GM21619 (cell line): ENCODE measurements at regions not wholly inside any gene's neighbourhood (a gene's known extent, or its start where the extent isn't known, plus 50 kb on each side); places are given as distances from the start of the nearest gene placed in this dataset.
"Not testable (repeated sequence)": the region's sequence is repeated elsewhere in the genome, so short reads cannot be mapped to it uniquely, and the experiment has no call there.

Experiments
- ATAC-seq: cut with Tn5 transposase; IDR thresholded peaks from one replicate; pipeline ENCODE4 v1.9.1; 2021; ENCODE audit not compliant: unreplicated experiment

- ATAC-seq = no peak
These were observed 824.3 kb upstream of the ATXN8OS start for GRCh38 chr13:69283301-69283700.

GRCh38 chr13:69280399-69280798, 827.2 kb upstream of the ATXN8OS start:
- no peak for ATAC-seq

GRCh38 chr13:69279213-69279612, 828.4 kb upstream of the ATXN8OS start:
- no peak for ATAC-seq

- ATAC-seq = no peak
These were observed 833.4 kb upstream of the ATXN8OS start for GRCh38 chr13:69274231-69274630.

GRCh38 chr13:69264362-69265334, 843.0 kb upstream of the ATXN8OS start:
- no peak for ATAC-seq

GRCh38 chr13:69243366-69243765, 864.3 kb upstream of the ATXN8OS start:
- ATAC-seq = no peak

- ATAC-seq = no peak
These were observed 873.5 kb upstream of the ATXN8OS start for GRCh38 chr13:69234171-69234570.

GRCh38 chr13:69226427-69226826, 881.2 kb upstream of the ATXN8OS start:
- no peak for ATAC-seq

GRCh38 chr13:69221633-69222498, 885.8 kb upstream of the ATXN8OS start:
- not testable (repeated sequence) for ATAC-seq

GRCh38 chr13:69213396-69213795, 894.2 kb upstream of the ATXN8OS start:
- no peak for ATAC-seq

GRCh38 chr13:69204620-69205019, 903.0 kb upstream of the ATXN8OS start:
- no peak for ATAC-seq

- no peak for ATAC-seq
These were observed 904.6 kb upstream of the ATXN8OS start for GRCh38 chr13:69202996-69203395.

GRCh38 chr13:69199664-69200063, 908.0 kb upstream of the ATXN8OS start:
- no peak for ATAC-seq

GRCh38 chr13:69198706-69199105, 908.9 kb upstream of the ATXN8OS start:
- no peak for ATAC-seq

GRCh38 chr13:69194130-69194529, 913.5 kb upstream of the ATXN8OS start:
- ATAC-seq = no peak

GRCh38 chr13:69180034-69180433, 927.6 kb upstream of the ATXN8OS start:
- ATAC-seq = no peak

- no peak for ATAC-seq
These were observed 929.6 kb upstream of the ATXN8OS start for GRCh38 chr13:69178000-69178399.

- ATAC-seq = no peak
These were observed 939.2 kb upstream of the ATXN8OS start for GRCh38 chr13:69168436-69168835.

GRCh38 chr13:69155136-69155535, 952.5 kb upstream of the ATXN8OS start:
- ATAC-seq = no peak

- no peak for ATAC-seq
These were observed 965.5 kb upstream of the ATXN8OS start for GRCh38 chr13:69142101-69142500.

GRCh38 chr13:69124996-69125395, 982.6 kb upstream of the ATXN8OS start:
- ATAC-seq = no peak
